ENCODE measurements at regions not wholly inside any gene's neighbourhood (a gene's known extent, or its start where the extent isn't known, plus 50 kb on each side); places are given as distances from the start of the nearest gene placed in this dataset.

GRCh38 chr10:47159361-47160260 lies 140.4 kb upstream of the GDF10 start:
- H3K4me1 ChIP-seq (ENCODE audit: insufficient read depth, poor library complexity, severe bottlenecking): peaks cover 10% of the 10 kb centered on the region
- no peak for TF ChIP-seq CTCF (IDR thresholded peaks at IDR 0.05; ENCODE audit: poor library complexity, severe bottlenecking)
- no peak overlapping the region for H3K27ac ChIP-seq (ENCODE audit: poor library complexity, severe bottlenecking)
- no peaks in the 10 kb centered on the region for H3K27me3 ChIP-seq (ENCODE audit: insufficient read depth, poor library complexity, severe bottlenecking)
- no peaks in the 10 kb centered on the region for H3K36me3 ChIP-seq (ENCODE audit: low read depth)
- H3K4me3 ChIP-seq (ENCODE audit: severe bottlenecking): no peak overlapping the region
- DNase-seq (ENCODE audit: low spot score) (no peak), ATAC-seq (ENCODE audit: low read depth) (no peak)
- H3K9me3 ChIP-seq (ENCODE audit: severe bottlenecking): peaks cover 4% of the 10 kb centered on the region

DNA sequence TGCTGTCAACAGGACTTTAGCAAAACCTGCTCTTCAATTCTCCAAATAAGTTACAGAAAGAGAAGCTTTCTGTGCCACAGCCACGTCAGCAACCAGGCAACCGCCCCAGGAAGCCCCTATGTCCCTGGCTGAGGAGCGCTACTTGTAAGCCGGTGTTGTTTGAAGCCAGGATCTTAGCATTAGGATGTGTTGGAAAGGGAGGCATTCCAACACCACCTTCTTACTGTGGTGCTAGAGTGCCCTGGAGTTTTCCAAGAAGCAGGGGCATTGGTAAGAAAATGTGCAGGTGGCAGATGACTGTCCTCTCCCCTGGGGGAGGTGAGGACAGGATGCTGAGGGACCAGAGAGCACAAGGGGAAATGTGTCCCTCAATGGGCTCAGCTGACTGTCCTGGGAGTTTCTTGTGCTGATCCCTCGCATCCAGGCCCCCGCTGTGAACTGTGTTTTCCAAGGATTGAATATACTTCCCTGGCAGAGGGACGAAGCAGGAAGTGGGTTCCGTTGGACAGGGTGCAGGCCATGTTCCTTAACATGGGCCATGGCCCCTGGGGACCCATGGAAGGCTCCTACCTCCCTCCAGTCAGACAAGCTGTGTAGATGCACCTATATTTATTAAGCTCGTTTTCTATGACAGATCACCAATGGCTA lies 139.6 kb upstream of the GDF10 start:
- H3K9me3 ChIP-seq (ENCODE audit: severe bottlenecking): no peaks in the 10 kb centered on the region
- no peaks in the 10 kb centered on the region for H3K27me3 ChIP-seq (ENCODE audit: insufficient read depth, poor library complexity, severe bottlenecking)
- peaks cover 16% of the 10 kb centered on the region for H3K4me1 ChIP-seq (ENCODE audit: insufficient read depth, poor library complexity, severe bottlenecking)
- H3K27ac ChIP-seq (ENCODE audit: poor library complexity, severe bottlenecking): no peak overlapping the region
- no peak for DNase-seq (ENCODE audit: low spot score)
- no peak for TF ChIP-seq CTCF (IDR thresholded peaks at IDR 0.05; ENCODE audit: poor library complexity, severe bottlenecking)
- no peak overlapping the region for H3K4me3 ChIP-seq (ENCODE audit: severe bottlenecking)
- ATAC-seq (ENCODE audit: low read depth): no peak
- no peaks in the 10 kb centered on the region for H3K36me3 ChIP-seq (ENCODE audit: low read depth)

DNA sequence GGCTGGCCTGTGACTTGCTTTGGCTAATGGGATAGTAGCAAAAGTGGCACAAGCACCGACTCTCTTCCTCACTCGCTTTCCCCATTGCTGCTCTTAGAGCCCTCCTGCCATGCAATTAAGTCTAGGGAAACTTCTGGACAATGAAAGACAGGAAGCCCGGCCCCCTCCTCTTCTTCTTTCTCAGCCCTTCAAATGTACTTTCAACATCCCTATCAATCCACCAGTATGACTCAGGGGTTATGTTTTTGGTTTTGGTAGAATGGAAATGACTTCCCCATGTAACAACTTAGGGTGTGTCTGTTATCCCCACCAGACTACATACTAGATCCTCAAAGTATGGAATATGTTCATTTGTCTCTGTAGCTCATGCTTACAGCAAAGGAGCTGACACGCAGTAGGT lies 139.0 kb upstream of the GDF10 start:
- DNase-seq (ENCODE audit: low spot score) (no peak), ATAC-seq (ENCODE audit: low read depth) (no peak)
- peaks cover 19% of the 10 kb centered on the region for H3K4me1 ChIP-seq (ENCODE audit: insufficient read depth, poor library complexity, severe bottlenecking)
- TF ChIP-seq CTCF (IDR thresholded peaks at IDR 0.05; ENCODE audit: poor library complexity, severe bottlenecking): no peak
- no peaks in the 10 kb centered on the region for H3K36me3 ChIP-seq (ENCODE audit: low read depth)
- H3K27ac ChIP-seq (ENCODE audit: poor library complexity, severe bottlenecking): no peak overlapping the region
- H3K27me3 ChIP-seq (ENCODE audit: insufficient read depth, poor library complexity, severe bottlenecking): no peaks in the 10 kb centered on the region
- H3K4me3 ChIP-seq (ENCODE audit: severe bottlenecking): no peak overlapping the region
- no peaks in the 10 kb centered on the region for H3K9me3 ChIP-seq (ENCODE audit: severe bottlenecking)

DNA sequence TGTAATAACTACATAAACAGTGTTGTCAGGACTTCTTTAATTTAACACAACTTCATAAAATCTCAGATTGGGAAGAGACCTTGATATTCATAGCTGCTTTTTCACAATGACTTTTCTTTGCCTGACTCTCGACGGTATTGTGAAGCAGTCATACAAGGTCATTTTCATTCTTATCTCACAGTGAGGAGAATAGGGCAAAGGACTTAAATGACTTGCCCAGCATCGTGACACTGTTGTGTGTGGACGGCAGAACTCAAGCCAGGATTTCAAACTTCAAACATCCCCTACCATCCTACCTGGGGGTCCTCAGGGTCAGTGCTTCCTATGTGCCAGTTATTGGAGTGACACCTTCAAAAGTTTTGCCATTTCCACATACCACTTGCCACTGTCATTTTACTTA lies 138.5 kb upstream of the GDF10 start:
- no peak for DNase-seq (ENCODE audit: low spot score)
- Histone ChIP-seq H3K4me1 (ENCODE audit: insufficient read depth, poor library complexity, severe bottlenecking) (peaks cover 22% of the 10 kb centered on the region), H3K4me3 (ENCODE audit: severe bottlenecking) (no peak overlapping the region), H3K36me3 (ENCODE audit: low read depth) (no peaks in the 10 kb centered on the region), H3K9me3 (ENCODE audit: severe bottlenecking) (no peaks in the 10 kb centered on the region), H3K27me3 (ENCODE audit: insufficient read depth, poor library complexity, severe bottlenecking) (no peaks in the 10 kb centered on the region), H3K27ac (ENCODE audit: poor library complexity, severe bottlenecking) (no peak overlapping the region)
- no peak for TF ChIP-seq CTCF (IDR thresholded peaks at IDR 0.05; ENCODE audit: poor library complexity, severe bottlenecking)
- no peak for ATAC-seq (ENCODE audit: low read depth)

All from RWPE2 (cell line).